Parathyroid adenoma (tissue), 2 donors: ENCODE measurements at regions not wholly inside any gene's neighbourhood (a gene's known extent, or its start where the extent isn't known, plus 50 kb on each side); places are given as distances from the start of the nearest gene placed in this dataset.

Source experiments
- H2AFZ ChIP-seq: fragments of 300-600 bp; sonication (generic); one replicate; pipeline ENCODE4 v1.7.0; 2017; ENCODE audit warnings: antibody characterized with exemption, mild to moderate bottlenecking
- H3K27ac ChIP-seq: fragments of 300-600 bp; sonication (generic); one replicate; pipeline ENCODE4 v1.7.0; 2017
- H3K27me3 ChIP-seq: fragments of 300-600 bp; sonication (generic); one replicate; pipeline ENCODE4 v1.7.0; 2017; ENCODE audit warnings: low read length; ENCODE audit not compliant: control insufficient read depth, insufficient read depth
- H3K36me3 ChIP-seq: fragments of 300-600 bp; sonication (generic); one replicate; pipeline ENCODE4 v1.7.0; 2017; ENCODE audit warnings: low read length; ENCODE audit not compliant: control insufficient read depth, insufficient read depth
- H3K4me1 ChIP-seq: fragments of 300-600 bp; sonication (generic); one replicate; pipeline ENCODE4 v1.7.0; 2017; ENCODE audit warnings: control low read depth
- H3K4me2 ChIP-seq: fragments of 300-600 bp; sonication (generic); one replicate; pipeline ENCODE4 v1.7.0; 2017; ENCODE audit warnings: low read length
- H3K4me3 ChIP-seq: fragments of 300-600 bp; sonication (generic); one replicate; pipeline ENCODE4 v1.7.0; 2017; ENCODE audit warnings: low read depth, low read length
- H3K79me2 ChIP-seq: fragments of 300-600 bp; sonication (generic); one replicate; pipeline ENCODE4 v1.7.0; 2017; ENCODE audit warnings: control low read depth
- H3K9ac ChIP-seq: fragments of 300-600 bp; sonication (generic); one replicate; pipeline ENCODE4 v1.7.0; 2017; ENCODE audit warnings: mild to moderate bottlenecking
- H3K9me3 ChIP-seq: fragments of 300-600 bp; sonication (generic); one replicate; pipeline ENCODE4 v1.7.0; 2017; ENCODE audit warnings: low read length; ENCODE audit not compliant: control insufficient read depth
- CTCF ChIP-seq: fragments of 300-600 bp; sonication (generic); IDR thresholded peaks from one replicate; pipeline ENCODE4 v1.7.0; 2017; ENCODE audit warnings: antibody characterized with exemption, mild to moderate bottlenecking
- donor health status: primary hyperparathyroidism.

- no peak overlapping the region for H3K27ac ChIP-seq
- no peak overlapping the region for H3K4me2 ChIP-seq
- H2AFZ ChIP-seq = no peak overlapping the region
- TF ChIP-seq CTCF = no peak
- H3K4me3 ChIP-seq = no peak overlapping the region
- H3K9me3 ChIP-seq = no peaks in the 10 kb centered on the region
- H3K79me2 ChIP-seq = no peaks in the 10 kb centered on the region
- no peak overlapping the region for H3K9ac ChIP-seq
- H3K27me3 ChIP-seq = no peaks in the 10 kb centered on the region
- no peaks in the 10 kb centered on the region for H3K36me3 ChIP-seq
- no peaks in the 10 kb centered on the region for H3K4me1 ChIP-seq
These were observed 164.9 kb upstream of the BMP4 start for GRCh38 chr14:54121466-54122027.

- Histone ChIP-seq H3K4me1 (no peaks in the 10 kb centered on the region), H3K79me2 (no peaks in the 10 kb centered on the region), H3K9me3 (no peaks in the 10 kb centered on the region), H3K27me3 (no peaks in the 10 kb centered on the region), H2AFZ (no peak overlapping the region), H3K4me3 (no peak overlapping the region), H3K9ac (no peak overlapping the region), H3K4me2 (no peak overlapping the region), H3K27ac (no peak overlapping the region), H3K36me3 (no peaks in the 10 kb centered on the region)
- TF ChIP-seq CTCF = no peak
These were observed 167.2 kb upstream of the BMP4 start for GRCh38 chr14:54123841-54124240.

GRCh38 chr14:54125109-54125508, 168.5 kb upstream of the BMP4 start:
- no peak overlapping the region for H3K27ac ChIP-seq
- no peaks in the 10 kb centered on the region for H3K4me1 ChIP-seq
- H3K9ac ChIP-seq = no peak overlapping the region
- no peaks in the 10 kb centered on the region for H3K79me2 ChIP-seq
- H2AFZ ChIP-seq = no peak overlapping the region
- no peak overlapping the region for H3K4me2 ChIP-seq
- TF ChIP-seq CTCF = no peak
- H3K36me3 ChIP-seq = no peaks in the 10 kb centered on the region
- H3K27me3 ChIP-seq = no peaks in the 10 kb centered on the region
- no peak overlapping the region for H3K4me3 ChIP-seq
- no peaks in the 10 kb centered on the region for H3K9me3 ChIP-seq

GRCh38 chr14:54126947-54127346, 170.3 kb upstream of the BMP4 start:
- Histone ChIP-seq H3K9ac (no peak overlapping the region), H2AFZ (no peak overlapping the region), H3K4me2 (no peak overlapping the region), H3K27ac (no peak overlapping the region), H3K27me3 (no peaks in the 10 kb centered on the region), H3K79me2 (no peaks in the 10 kb centered on the region), H3K36me3 (no peaks in the 10 kb centered on the region), H3K4me1 (no peaks in the 10 kb centered on the region), H3K9me3 (no peaks in the 10 kb centered on the region), H3K4me3 (no peak overlapping the region)
- TF ChIP-seq CTCF = no peak

- H3K4me3 ChIP-seq = no peak overlapping the region
- no peak overlapping the region for H3K4me2 ChIP-seq
- H2AFZ ChIP-seq = no peak overlapping the region
- H3K79me2 ChIP-seq = no peaks in the 10 kb centered on the region
- H3K27me3 ChIP-seq = no peaks in the 10 kb centered on the region
- no peak for TF ChIP-seq CTCF
- no peaks in the 10 kb centered on the region for H3K4me1 ChIP-seq
- no peak overlapping the region for H3K27ac ChIP-seq
- no peaks in the 10 kb centered on the region for H3K36me3 ChIP-seq
- H3K9me3 ChIP-seq = no peaks in the 10 kb centered on the region
- H3K9ac ChIP-seq = no peak overlapping the region
These were observed 170.9 kb upstream of the BMP4 start for GRCh38 chr14:54127526-54127925.
